Kidney (tissue), 13 donors: ENCODE measurements at regions not wholly inside any gene's neighbourhood (a gene's known extent, or its start where the extent isn't known, plus 50 kb on each side); places are given as distances from the start of the nearest gene placed in this dataset.

Source experiments
- DNase-seq, 5 donors: peaks; one replicate each; pipeline ENCODE4 v3.0.0-alpha.2; 2013 to 2020
- FAIRE-seq: peaks from 2 replicates; lab custom pipeline; 2012; peaks lifted over from hg19 to GRCh38; lab: Jason Lieb, UNC
- H3K27ac ChIP-seq, 2 donors: one replicate each; pipeline ENCODE4 v1.7.0; 2013; ENCODE audit warnings: low read depth in 2 of 2, low read length in 2 of 2, inconsistent platforms in 1 of 2
- H3K27me3 ChIP-seq: one replicate; pipeline ENCODE4 v1.7.1; 2013; ENCODE audit warnings: low read length, inconsistent platforms; ENCODE audit not compliant: control insufficient read depth, insufficient read depth
- H3K36me3 ChIP-seq, 3 donors: one replicate each; pipeline versions ENCODE4 v1.7.0 to v1.7.1; 2013; ENCODE audit warnings: low read length in 3 of 3, control low read depth in 1 of 3, inconsistent platforms in 1 of 3; ENCODE audit not compliant: insufficient read depth in 3 of 3, control insufficient read depth in 2 of 3
- H3K4me1 ChIP-seq, 3 donors: one replicate each; pipeline versions ENCODE4 v1.7.0 to v1.7.1; 2013; ENCODE audit warnings: low read length in 3 of 3, inconsistent platforms in 1 of 3, low read depth in 1 of 3; ENCODE audit not compliant: control insufficient read depth in 2 of 3, insufficient read depth in 2 of 3
- H3K4me3 ChIP-seq, 3 donors: one replicate each; pipeline versions ENCODE4 v1.7.0 to v1.8.1; 2013; ENCODE audit warnings: low read length in 3 of 3, control low read depth in 1 of 3, inconsistent platforms in 1 of 3
- H3K9ac ChIP-seq, 3 donors: one replicate each; pipeline versions ENCODE4 v1.7.0 to v1.7.1; 2013; ENCODE audit warnings: low read length in 3 of 3, control low read depth in 1 of 3, inconsistent platforms in 1 of 3
- H3K9me3 ChIP-seq, 3 donors: one replicate each; pipeline versions ENCODE4 v1.7.0 to v1.7.1; 2013; ENCODE audit warnings: low read length in 3 of 3, control low read depth in 1 of 3, inconsistent platforms in 1 of 3; ENCODE audit not compliant: control insufficient read depth in 2 of 3, insufficient read depth in 1 of 3
- intact Hi-C: fragments of 100-400 bp; cut with DNase I; formaldehyde crosslinking; loops from one replicate; pipeline ENCODE4 v1.11.1; 2022
- TF ChIP-seq, protein P1 (sequence below): IDR thresholded peaks from 3 replicates; pipeline ENCODE4 v1.5.1; 2012; ENCODE audit warnings: mild to moderate bottlenecking, moderate library complexity, borderline replicate concordance; ENCODE audit not compliant: insufficient read depth; ENCODE audit errors: extremely low read depth
- donor health status: control.
- donor health status: control.
- donor health status: control.
- donor health status: control.
- donor health status: control.
- donor health status: DM: yes; HTN: yes; CAD: no.
- donor health status: Normal renal cell carcinoma (clear cell type).

- Histone ChIP-seq H3K4me1 (no peaks in the 10 kb centered on the region), H3K9ac (no peak overlapping the region), H3K27me3 (no peaks in the 10 kb centered on the region), H3K4me3 (no peak overlapping the region), H3K27ac (no peak overlapping the region), H3K36me3 (no peaks in the 10 kb centered on the region), H3K9me3 (no peaks in the 10 kb centered on the region)
- FAIRE-seq (no peak), DNase-seq (no peak)
- TF ChIP-seq, protein P1, sequence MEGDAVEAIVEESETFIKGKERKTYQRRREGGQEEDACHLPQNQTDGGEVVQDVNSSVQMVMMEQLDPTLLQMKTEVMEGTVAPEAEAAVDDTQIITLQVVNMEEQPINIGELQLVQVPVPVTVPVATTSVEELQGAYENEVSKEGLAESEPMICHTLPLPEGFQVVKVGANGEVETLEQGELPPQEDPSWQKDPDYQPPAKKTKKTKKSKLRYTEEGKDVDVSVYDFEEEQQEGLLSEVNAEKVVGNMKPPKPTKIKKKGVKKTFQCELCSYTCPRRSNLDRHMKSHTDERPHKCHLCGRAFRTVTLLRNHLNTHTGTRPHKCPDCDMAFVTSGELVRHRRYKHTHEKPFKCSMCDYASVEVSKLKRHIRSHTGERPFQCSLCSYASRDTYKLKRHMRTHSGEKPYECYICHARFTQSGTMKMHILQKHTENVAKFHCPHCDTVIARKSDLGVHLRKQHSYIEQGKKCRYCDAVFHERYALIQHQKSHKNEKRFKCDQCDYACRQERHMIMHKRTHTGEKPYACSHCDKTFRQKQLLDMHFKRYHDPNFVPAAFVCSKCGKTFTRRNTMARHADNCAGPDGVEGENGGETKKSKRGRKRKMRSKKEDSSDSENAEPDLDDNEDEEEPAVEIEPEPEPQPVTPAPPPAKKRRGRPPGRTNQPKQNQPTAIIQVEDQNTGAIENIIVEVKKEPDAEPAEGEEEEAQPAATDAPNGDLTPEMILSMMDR = no peak
- intact Hi-C loops = no loop called here
Measured at GRCh38 chr13:53138376-53139036, 109.9 kb downstream of the OLFM4 start.

GRCh38 chr13:53141336-53141735 lies 112.7 kb downstream of the OLFM4 start:
- no peak for FAIRE-seq
- Histone ChIP-seq H3K4me1 (no peaks in the 10 kb centered on the region), H3K27ac (no peak overlapping the region)

GRCh38 chr13:53142306-53142705 lies 113.7 kb downstream of the OLFM4 start:
- H3K4me3 ChIP-seq = no peak overlapping the region
- no peaks in the 10 kb centered on the region for H3K4me1 ChIP-seq
- no peak overlapping the region for H3K27ac ChIP-seq
- no peak for DNase-seq
- H3K9ac ChIP-seq = no peak overlapping the region
- intact Hi-C loops = no loop called here
- no peaks in the 10 kb centered on the region for H3K9me3 ChIP-seq
- TF ChIP-seq, protein P1 = no peak
- FAIRE-seq = no peak
- no peaks in the 10 kb centered on the region for H3K36me3 ChIP-seq
- H3K27me3 ChIP-seq = no peaks in the 10 kb centered on the region

More at GRCh38 chr13:53141336-53141735, 112.7 kb downstream of the OLFM4 start:
- Histone ChIP-seq H3K36me3 (no peaks in the 10 kb centered on the region), H3K27me3 (no peaks in the 10 kb centered on the region), H3K4me3 (no peak overlapping the region), H3K9ac (no peak overlapping the region), H3K9me3 (no peaks in the 10 kb centered on the region)
- intact Hi-C loops = no loop called here
- TF ChIP-seq, protein P1 = no peak
- no peak for DNase-seq
